ENCODE measurements at regions not wholly inside any gene's neighbourhood (a gene's known extent, or its start where the extent isn't known, plus 50 kb on each side); places are given as distances from the start of the nearest gene placed in this dataset.

GRCh38 chr7:22896917-22897316 is 74.3 kb upstream of the TOMM7 start:
- H3K4me1 ChIP-seq (ENCODE audit: control extremely low read depth in 1 of 4, control insufficient read depth in 4 of 4, insufficient read depth in 4 of 4, low read length in 3 of 4): no peaks in the 10 kb centered on the region
- POLR2A ChIA-PET: no interaction called here
- WGBS (ENCODE audit: insufficient coverage): 98% methylated on average over 5 of the region's 5 CpGs
- H3K4me3 ChIP-seq (ENCODE audit: control insufficient read depth in 1 of 7, extremely low read depth in 1 of 7, insufficient read depth in 4 of 7, low read depth in 2 of 7, low read length in 6 of 7): no peak overlapping the region
- H3K27me3 ChIP-seq (replicated peaks in 2 of 5; ENCODE audit: control insufficient read depth in 4 of 5, insufficient read depth in 5 of 5, low read length in 4 of 5): peaks cover 0 to 2% (median 0%) of the 10 kb centered on the region in 5 experiments
- H3K36me3 ChIP-seq (ENCODE audit: control insufficient read depth in 4 of 4, insufficient read depth in 4 of 4, low read length in 3 of 4): no peaks in the 10 kb centered on the region
- CTCF ChIA-PET: no interaction called here
- no peak for DNase-seq
- H3K27ac ChIP-seq (ENCODE audit: insufficient read depth in 1 of 2, low read depth in 1 of 2, low read length in 2 of 2, poor library complexity in 1 of 2, severe bottlenecking in 2 of 2): no peak overlapping the region
- H3K9me3 ChIP-seq (ENCODE audit: control extremely low read depth in 1 of 5, control insufficient read depth in 4 of 5, insufficient read depth in 2 of 5, low read depth in 1 of 5, low read length in 4 of 5): no peaks in the 10 kb centered on the region

GRCh38 chr7:22895828-22896165 is 73.1 kb upstream of the TOMM7 start:
- DNase-seq: no peak
- peaks cover 0 to 2% (median 0%) of the 10 kb centered on the region in 5 experiments for H3K27me3 ChIP-seq (replicated peaks in 2 of 5; ENCODE audit: control insufficient read depth in 4 of 5, insufficient read depth in 5 of 5, low read length in 4 of 5)
- no peaks in the 10 kb centered on the region for H3K4me1 ChIP-seq (ENCODE audit: control extremely low read depth in 1 of 4, control insufficient read depth in 4 of 4, insufficient read depth in 4 of 4, low read length in 3 of 4)
- no peaks in the 10 kb centered on the region for H3K9me3 ChIP-seq (ENCODE audit: control extremely low read depth in 1 of 5, control insufficient read depth in 4 of 5, insufficient read depth in 2 of 5, low read depth in 1 of 5, low read length in 4 of 5)
- no peak overlapping the region for H3K27ac ChIP-seq (ENCODE audit: insufficient read depth in 1 of 2, low read depth in 1 of 2, low read length in 2 of 2, poor library complexity in 1 of 2, severe bottlenecking in 2 of 2)
- no peaks in the 10 kb centered on the region for H3K36me3 ChIP-seq (ENCODE audit: control insufficient read depth in 4 of 4, insufficient read depth in 4 of 4, low read length in 3 of 4)
- ChIA-PET CTCF (interaction anchor here (1.0 kb wide), 1 partner anchor 31 kb away, joined by 3 read pairs; no protein-coding TSS in a partner anchor), POLR2A (no interaction called here)
- WGBS (ENCODE audit: insufficient coverage): no CpG with 5 or more reads among the region's 2 CpGs
- no peak overlapping the region for H3K4me3 ChIP-seq (ENCODE audit: control insufficient read depth in 1 of 7, extremely low read depth in 1 of 7, insufficient read depth in 4 of 7, low read depth in 2 of 7, low read length in 6 of 7)

GRCh38 chr7:22895140-22895827 is 72.6 kb upstream of the TOMM7 start:
- POLR2A ChIA-PET: no interaction called here
- CTCF ChIA-PET: interaction anchor here (1.0 kb wide), 1 partner anchor 30 kb away, joined by 3 read pairs; no protein-coding TSS in a partner anchor
- H3K27me3 ChIP-seq (replicated peaks in 2 of 5; ENCODE audit: control insufficient read depth in 4 of 5, insufficient read depth in 5 of 5, low read length in 4 of 5): peaks cover 0 to 2% (median 0%) of the 10 kb centered on the region in 5 experiments
- no peaks in the 10 kb centered on the region for H3K4me1 ChIP-seq (ENCODE audit: control extremely low read depth in 1 of 4, control insufficient read depth in 4 of 4, insufficient read depth in 4 of 4, low read length in 3 of 4)
- H3K36me3 ChIP-seq (ENCODE audit: control insufficient read depth in 4 of 4, insufficient read depth in 4 of 4, low read length in 3 of 4): no peaks in the 10 kb centered on the region
- no peaks in the 10 kb centered on the region for H3K9me3 ChIP-seq (ENCODE audit: control extremely low read depth in 1 of 5, control insufficient read depth in 4 of 5, insufficient read depth in 2 of 5, low read depth in 1 of 5, low read length in 4 of 5)
- no peak overlapping the region for H3K4me3 ChIP-seq (ENCODE audit: control insufficient read depth in 1 of 7, extremely low read depth in 1 of 7, insufficient read depth in 4 of 7, low read depth in 2 of 7, low read length in 6 of 7)
- 82% methylated on average over 3 of the region's 3 CpGs for WGBS (ENCODE audit: insufficient coverage)
- DNase-seq: no peak
- no peak overlapping the region for H3K27ac ChIP-seq (ENCODE audit: insufficient read depth in 1 of 2, low read depth in 1 of 2, low read length in 2 of 2, poor library complexity in 1 of 2, severe bottlenecking in 2 of 2)

- DNase-seq: no peak
- CTCF ChIA-PET: no interaction called here
Measured at GRCh38 chr7:22894546-22894945, 71.9 kb upstream of the TOMM7 start.

GRCh38 chr7:22890773-22891172 is 68.1 kb upstream of the TOMM7 start:
- WGBS (ENCODE audit: insufficient coverage): 100% methylated on average over 3 of the region's 4 CpGs
- Histone ChIP-seq H3K4me1 (ENCODE audit: control extremely low read depth in 1 of 4, control insufficient read depth in 4 of 4, insufficient read depth in 4 of 4, low read length in 3 of 4) (peaks cover 0 to 5% (median 2%) of the 10 kb centered on the region in 4 experiments), H3K36me3 (ENCODE audit: control insufficient read depth in 4 of 4, insufficient read depth in 4 of 4, low read length in 3 of 4) (no peaks in the 10 kb centered on the region), H3K9me3 (ENCODE audit: control extremely low read depth in 1 of 5, control insufficient read depth in 4 of 5, insufficient read depth in 2 of 5, low read depth in 1 of 5, low read length in 4 of 5) (no peaks in the 10 kb centered on the region), H3K27ac (ENCODE audit: insufficient read depth in 1 of 2, low read depth in 1 of 2, low read length in 2 of 2, poor library complexity in 1 of 2, severe bottlenecking in 2 of 2) (no peak overlapping the region), H3K27me3 (replicated peaks in 2 of 5; ENCODE audit: control insufficient read depth in 4 of 5, insufficient read depth in 5 of 5, low read length in 4 of 5) (peaks cover 0 to 2% (median 0%) of the 10 kb centered on the region in 5 experiments), H3K4me3 (ENCODE audit: control insufficient read depth in 1 of 7, extremely low read depth in 1 of 7, insufficient read depth in 4 of 7, low read depth in 2 of 7, low read length in 6 of 7) (no peak overlapping the region)
- CTCF ChIA-PET: interaction anchor here (0.7 to 1.1 kb wide), 2 partner anchors 13 to 208 kb away, joined by 3 read pairs; no protein-coding TSS in a partner anchor
- no peak for DNase-seq
- POLR2A ChIA-PET: no interaction called here

More at GRCh38 chr7:22894546-22894945, 71.9 kb upstream of the TOMM7 start:
- no peak overlapping the region for H3K27ac ChIP-seq (ENCODE audit: insufficient read depth in 1 of 2, low read depth in 1 of 2, low read length in 2 of 2, poor library complexity in 1 of 2, severe bottlenecking in 2 of 2)
- H3K36me3 ChIP-seq (ENCODE audit: control insufficient read depth in 4 of 4, insufficient read depth in 4 of 4, low read length in 3 of 4): no peaks in the 10 kb centered on the region
- peaks cover 0 to 2% (median 0%) of the 10 kb centered on the region in 5 experiments for H3K27me3 ChIP-seq (replicated peaks in 2 of 5; ENCODE audit: control insufficient read depth in 4 of 5, insufficient read depth in 5 of 5, low read length in 4 of 5)
- no peaks in the 10 kb centered on the region for H3K9me3 ChIP-seq (ENCODE audit: control extremely low read depth in 1 of 5, control insufficient read depth in 4 of 5, insufficient read depth in 2 of 5, low read depth in 1 of 5, low read length in 4 of 5)
- H3K4me1 ChIP-seq (ENCODE audit: control extremely low read depth in 1 of 4, control insufficient read depth in 4 of 4, insufficient read depth in 4 of 4, low read length in 3 of 4): no peaks in the 10 kb centered on the region
- POLR2A ChIA-PET: no interaction called here
- WGBS (ENCODE audit: insufficient coverage): 80% methylated on average over 1 of the region's 10 CpGs
- H3K4me3 ChIP-seq (ENCODE audit: control insufficient read depth in 1 of 7, extremely low read depth in 1 of 7, insufficient read depth in 4 of 7, low read depth in 2 of 7, low read length in 6 of 7): no peak overlapping the region

GRCh38 chr7:22885797-22886261 is 63.2 kb upstream of the TOMM7 start:
- ChIA-PET CTCF (interaction anchor here (1.3 kb wide), 1 partner anchor 12 kb away, joined by 3 read pairs; no protein-coding TSS in a partner anchor), POLR2A (interaction anchor here (0.6 to 0.7 kb wide), 2 partner anchors 15 to 189 kb away, joined by 3 to 4 read pairs; no protein-coding TSS in a partner anchor)
- Histone ChIP-seq H3K9me3 (ENCODE audit: control extremely low read depth in 1 of 5, control insufficient read depth in 4 of 5, insufficient read depth in 2 of 5, low read depth in 1 of 5, low read length in 4 of 5) (no peaks in the 10 kb centered on the region), H3K4me3 (ENCODE audit: control insufficient read depth in 1 of 7, extremely low read depth in 1 of 7, insufficient read depth in 4 of 7, low read depth in 2 of 7, low read length in 6 of 7) (no peak overlapping the region), H3K27ac (ENCODE audit: insufficient read depth in 1 of 2, low read depth in 1 of 2, low read length in 2 of 2, poor library complexity in 1 of 2, severe bottlenecking in 2 of 2) (no peak overlapping the region), H3K27me3 (replicated peaks in 2 of 5; ENCODE audit: control insufficient read depth in 4 of 5, insufficient read depth in 5 of 5, low read length in 4 of 5) (no peaks in the 10 kb centered on the region), H3K4me1 (ENCODE audit: control extremely low read depth in 1 of 4, control insufficient read depth in 4 of 4, insufficient read depth in 4 of 4, low read length in 3 of 4) (peaks cover 0 to 12% (median 3%) of the 10 kb centered on the region in 4 experiments), H3K36me3 (ENCODE audit: control insufficient read depth in 4 of 4, insufficient read depth in 4 of 4, low read length in 3 of 4) (no peaks in the 10 kb centered on the region)
- DNase-seq: peak; percentile 2 to 62 (median 52)
- no CpG with 5 or more reads among the region's 1 CpG for WGBS (ENCODE audit: insufficient coverage)

Measured in common myeloid progenitor, CD34-positive (primary cell).